ENCODE measurements at regions not wholly inside any gene's neighbourhood (a gene's known extent, or its start where the extent isn't known, plus 50 kb on each side); places are given as distances from the start of the nearest gene placed in this dataset.
"Not testable (repeated sequence)": the region's sequence is repeated elsewhere in the genome, so short reads cannot be mapped to it uniquely, and the experiment has no call there.

DNA sequence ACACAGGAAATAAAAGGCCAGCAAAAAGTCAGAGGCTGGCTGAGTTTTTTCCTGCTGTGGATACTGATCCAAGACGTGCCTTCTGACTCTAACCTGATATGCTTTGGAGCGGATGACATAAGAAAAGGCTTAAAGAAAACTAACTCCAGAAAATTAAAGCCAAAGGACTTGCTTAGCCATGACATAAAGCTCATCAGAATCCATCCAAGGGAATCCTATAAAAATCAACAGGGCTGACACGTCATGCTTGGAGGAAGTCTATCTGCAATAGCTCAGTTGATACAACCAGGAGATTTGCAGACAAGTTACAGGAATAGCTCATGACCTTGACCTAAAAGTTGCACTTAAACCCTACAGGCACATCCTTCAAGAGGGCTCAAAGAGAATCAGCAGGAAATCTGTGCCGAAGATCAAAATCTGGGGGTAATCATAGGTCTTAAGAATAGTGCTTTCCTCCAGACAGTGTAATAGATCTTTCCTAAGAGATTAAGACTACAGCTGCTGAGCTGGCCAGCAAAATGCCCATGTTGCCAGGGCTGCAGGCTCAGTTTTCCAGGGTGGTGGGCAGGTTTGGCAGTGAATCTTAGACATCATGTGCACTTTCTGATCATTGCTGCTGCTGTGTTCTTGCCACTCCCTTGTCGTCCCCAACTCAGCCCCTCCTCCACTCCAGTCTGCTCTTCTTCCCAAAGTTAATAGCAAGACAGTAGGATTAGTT lies 111.5 kb upstream of the SVIL start:
- DNase-seq = no peak

DNA sequence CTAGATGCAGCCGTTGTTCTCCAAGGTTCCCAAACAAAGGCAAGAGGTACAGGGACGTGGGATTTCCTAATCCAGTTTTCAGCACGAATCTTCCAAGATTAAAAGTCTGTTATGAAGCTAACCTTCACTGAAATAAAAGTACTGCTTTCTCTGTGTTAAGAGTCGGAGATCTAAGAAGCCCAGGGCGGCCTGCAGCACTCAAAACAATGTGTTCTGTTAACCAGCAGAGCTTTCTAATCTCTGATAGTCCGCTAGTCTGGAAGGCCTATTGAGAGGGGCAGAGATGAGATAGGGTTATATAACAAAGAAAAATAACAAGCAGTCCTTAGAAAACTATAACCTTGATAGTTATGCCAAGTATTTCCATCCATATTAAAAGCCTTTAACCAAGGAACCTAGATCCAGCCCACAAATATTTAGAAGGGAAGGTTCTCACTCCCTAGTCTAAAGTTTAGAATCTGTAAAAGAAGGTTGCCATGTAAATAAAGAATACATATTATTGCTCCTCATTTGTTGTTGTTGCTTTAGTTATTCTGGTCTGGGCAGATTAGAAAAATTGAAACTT lies 106.3 kb upstream of the SVIL start:
- DNase-seq = no peak

DNA sequence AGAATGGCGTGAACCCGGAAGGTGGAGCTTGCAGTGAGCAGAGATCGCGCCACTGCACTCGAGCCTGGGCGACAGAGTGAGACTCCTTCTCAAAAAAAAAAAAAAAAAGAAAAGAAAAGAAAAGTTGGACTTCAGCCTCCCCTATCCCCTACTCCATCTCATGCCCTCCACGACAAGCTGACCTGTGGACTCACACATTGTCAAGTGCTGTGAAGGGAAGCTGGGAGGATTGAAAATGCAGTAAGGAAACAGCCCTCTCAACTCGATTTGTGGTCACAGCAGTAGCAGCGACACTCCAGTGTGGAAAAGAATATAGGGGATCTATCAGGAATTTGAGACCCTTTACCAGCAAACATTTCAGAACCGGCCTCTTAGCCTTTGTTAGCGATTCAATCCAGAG lies 103.6 kb upstream of the SVIL start:
- no peak for DNase-seq

DNA sequence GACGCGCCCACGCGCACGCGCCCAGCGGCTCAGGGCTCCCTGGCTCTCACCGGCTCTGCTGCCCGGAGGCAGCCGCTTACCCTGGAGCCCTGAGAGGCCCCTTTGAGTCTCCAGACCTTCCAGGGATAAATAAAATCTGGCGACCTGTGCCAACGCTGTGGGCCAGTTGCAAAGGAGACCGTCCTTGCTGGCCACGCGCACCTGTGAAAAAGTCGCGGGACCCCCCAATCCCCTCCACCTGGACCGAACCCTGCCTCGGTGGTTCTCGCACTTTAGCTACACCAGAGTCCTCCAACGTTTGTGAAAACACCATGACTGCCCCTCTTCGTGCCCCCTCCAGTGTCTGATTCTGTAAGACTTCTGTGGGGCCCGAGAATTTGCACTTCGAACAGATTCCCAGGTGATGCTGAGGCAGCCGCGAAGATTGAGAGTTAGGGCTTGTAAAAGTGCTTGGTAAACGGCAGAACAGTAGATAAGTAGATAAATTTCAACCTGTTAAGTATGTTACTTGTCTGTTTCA lies 102.4 kb upstream of the SVIL start:
- DNase-seq = no peak

DNA sequence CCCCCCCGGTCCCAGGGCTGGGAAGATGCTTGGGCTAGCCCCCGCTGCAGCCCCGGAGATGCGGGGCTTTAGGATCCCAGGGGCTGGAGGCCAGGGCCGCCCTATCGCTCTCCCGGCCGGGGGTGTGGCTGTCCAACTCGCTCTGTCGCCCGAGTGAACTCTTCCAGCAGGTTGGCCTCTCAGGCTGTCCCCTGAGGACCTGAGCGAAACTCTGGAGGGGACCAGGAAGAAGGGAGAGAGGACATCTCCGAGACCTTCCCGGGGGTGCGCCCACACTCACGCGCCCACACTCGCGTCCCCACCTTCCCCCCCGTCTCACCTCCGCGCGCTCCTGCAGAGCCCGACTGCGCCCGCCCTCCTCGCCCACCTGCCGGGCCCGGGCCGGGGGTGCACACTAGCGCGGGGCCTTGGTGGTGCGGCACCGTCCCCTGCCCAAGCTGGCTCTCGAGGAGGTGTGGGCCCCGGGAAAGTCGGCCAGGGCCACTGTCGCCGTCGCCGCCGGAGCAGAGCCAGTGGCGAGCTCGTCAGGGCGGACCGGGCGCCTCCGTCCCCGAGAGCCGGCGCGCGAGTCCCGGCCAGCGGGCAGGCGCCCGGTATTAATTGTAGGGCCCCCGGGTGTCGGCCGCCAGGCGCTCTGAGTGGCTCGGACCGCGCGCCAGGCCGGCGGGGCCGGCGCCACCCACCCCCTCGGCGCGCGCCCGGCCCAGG lies 101.7 kb upstream of the SVIL start:
- no peak for DNase-seq

DNA sequence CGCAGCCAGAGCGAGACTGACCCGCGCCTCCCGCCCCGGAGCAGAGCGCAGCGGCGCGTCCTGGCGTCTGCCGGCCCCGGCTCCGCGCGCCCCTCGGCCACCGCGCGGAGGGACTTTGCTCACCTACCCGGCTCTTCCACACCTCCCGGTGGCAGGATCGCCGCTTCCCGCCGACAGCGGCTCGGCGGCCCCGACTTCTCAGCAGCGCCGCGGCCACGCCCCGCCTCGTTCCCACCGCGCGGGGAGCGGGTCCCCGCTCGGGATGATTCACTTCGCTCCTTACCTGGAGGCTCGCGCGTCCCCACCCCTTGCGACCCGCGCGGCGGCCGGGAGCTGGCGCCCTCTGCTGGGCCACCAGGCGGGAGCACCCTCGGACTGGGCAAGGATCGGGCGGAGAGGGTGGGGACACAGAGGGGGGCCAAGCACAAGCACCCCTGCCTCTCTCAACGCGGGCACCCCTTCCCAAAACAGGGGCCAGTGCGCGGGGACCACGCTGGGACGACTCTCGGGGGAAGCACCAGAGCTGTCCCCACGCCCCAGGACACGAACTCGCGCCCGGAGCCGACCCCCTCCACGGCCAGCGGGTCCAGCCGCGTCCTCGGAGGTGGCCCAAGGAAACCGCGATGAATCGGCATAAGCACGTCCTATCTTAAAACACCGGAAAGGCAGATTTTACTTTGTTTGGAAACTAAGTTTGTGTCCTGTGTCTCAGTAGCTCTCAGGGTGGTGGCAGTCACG lies 101.0 kb upstream of the SVIL start:
- no peak for DNase-seq

DNA sequence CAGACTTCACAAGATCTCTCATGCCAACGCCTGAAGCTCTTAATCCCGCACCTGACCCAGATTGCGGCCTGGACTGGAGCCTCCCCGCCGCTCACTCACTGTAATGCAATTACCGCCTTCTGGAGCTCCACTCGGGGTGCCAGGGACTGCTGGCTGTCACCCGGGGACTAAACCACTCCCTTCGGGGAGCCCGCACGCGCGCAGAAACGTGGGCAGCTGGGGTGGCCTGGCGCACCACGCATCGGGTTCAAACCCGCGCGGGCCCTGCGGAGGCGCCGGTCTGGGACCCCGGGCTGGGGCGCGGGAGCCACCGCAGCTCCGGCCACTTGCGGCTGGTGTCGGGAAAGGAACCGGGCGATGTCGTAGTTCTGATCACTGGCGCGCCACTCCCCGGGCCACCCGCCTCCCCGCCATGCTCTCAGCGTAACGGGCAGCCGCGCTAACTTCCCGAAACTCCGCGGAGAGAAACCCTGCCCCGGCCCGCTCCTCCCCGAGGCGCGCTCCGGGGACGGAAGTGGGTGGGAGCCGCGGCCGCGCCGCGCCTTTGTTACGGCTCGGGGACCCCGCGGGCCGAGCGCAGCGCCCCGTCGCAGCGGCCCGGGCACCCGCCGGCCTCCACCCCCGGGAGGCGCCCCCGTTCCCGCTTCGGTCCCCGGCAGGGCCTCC lies 100.3 kb upstream of the SVIL start:
- DNase-seq = no peak

DNA sequence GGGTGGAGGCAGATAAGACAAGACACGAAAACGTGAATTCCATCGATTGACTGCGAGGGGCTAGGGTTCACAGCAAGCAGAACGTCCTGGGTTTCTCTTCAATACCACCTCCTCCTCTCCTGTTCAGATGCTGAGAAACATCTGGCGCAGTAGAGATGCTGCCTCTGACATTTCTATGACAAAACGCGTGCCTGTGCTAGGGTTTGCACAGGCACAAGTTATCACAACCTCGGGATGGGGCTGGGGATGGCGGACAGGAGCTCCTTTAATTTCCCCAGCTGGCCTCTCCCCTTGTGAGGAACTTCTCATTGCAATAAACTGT lies 99.8 kb upstream of the SVIL start:
- DNase-seq = no peak

DNA sequence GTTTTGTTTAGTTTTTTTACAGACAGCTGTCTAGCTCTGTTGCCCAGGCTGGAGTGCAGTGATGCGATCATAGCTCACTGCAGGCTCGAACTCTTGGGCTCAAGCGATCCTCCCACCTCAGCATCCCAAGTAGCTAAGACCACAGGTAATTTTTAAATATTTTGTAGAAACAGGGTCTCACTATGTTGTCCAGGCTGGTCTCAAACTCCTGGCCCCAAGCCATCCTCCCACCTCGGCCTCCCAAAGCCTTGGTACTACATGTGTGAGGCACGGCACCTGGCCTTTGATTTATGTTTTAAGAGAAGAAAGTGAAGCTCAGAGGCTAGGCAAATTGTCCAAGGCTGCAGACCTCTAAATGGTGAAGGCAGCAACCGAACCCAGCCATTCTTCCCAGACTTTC lies 98.6 kb upstream of the SVIL start:
- DNase-seq = no peak

DNA sequence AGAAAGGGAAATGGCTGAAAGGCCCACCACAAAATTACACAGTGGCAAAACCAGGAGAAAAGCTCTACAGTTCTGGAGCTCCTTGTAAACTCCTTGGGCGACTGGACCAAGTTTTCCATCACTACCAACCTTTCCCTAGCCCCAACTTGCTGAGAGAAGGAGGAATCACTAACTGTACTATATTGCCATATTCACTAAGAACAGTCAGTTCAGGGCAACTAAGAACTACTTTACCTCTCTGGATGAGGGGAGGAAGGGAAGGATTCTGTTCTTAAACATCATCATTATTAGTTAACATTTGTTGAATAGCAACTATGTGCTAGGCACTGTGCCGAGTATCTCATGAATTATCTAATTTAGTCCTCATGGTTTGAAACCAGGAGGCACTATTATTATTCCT lies 98.1 kb upstream of the SVIL start:
- DNase-seq = no peak

DNA sequence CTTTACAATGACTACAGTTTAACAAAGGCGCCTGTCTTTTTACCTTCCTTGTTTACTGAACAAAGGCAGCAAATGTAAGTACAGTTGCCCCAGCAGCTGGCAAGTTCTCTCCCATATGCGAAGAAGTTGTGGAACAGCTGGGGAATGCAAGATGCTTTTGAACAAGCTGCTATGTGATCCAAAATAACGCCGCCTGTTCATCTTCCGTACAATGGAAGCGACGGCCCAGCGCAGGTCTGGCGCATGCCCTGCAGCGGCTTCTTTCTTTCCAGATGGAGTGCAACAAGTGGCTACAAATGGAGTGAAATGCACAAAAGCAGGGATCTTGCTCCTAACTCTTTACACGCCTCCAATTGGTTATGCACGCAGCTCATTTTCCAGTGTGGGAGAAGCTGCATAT lies 97.0 kb upstream of the SVIL start:
- no peak for DNase-seq

DNA sequence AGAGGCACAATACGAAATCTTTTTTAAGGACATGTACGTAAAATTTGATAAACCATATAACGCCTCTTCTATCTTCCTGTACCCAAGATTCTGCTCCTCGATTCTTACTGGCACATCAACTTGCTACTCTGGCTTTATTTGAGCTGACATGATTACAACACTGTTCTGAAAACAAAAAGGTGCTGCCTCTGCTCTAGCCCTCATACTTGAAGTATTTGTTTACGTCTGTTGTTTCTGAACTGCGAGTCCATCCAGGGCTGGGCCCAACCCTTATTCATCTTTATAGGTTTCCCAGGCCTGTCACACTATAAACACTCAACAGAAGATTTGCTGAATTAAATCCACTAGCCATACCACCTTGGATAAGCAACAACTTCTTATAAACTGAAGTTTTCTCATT lies 96.2 kb upstream of the SVIL start:
- DNase-seq = no peak

DNA sequence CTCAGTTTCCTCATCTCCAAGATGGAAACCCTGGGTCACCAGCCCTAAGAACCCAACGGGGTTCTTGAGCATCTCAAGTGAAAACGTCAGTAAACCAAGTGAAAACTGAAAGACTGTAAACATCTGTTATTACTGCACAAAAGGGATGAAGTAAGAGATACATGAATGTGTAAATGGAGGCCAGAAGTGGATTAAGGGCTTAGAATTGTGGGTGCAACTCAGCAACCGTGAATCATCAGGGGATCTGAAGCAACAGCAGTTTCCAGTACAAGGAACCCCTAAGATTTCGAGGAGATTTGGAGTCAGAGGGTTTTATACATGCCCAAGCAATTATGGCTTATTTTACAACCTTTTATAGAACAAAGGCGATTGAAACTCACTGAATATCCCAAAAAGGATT lies 95.7 kb upstream of the SVIL start:
- no peak for DNase-seq

DNA sequence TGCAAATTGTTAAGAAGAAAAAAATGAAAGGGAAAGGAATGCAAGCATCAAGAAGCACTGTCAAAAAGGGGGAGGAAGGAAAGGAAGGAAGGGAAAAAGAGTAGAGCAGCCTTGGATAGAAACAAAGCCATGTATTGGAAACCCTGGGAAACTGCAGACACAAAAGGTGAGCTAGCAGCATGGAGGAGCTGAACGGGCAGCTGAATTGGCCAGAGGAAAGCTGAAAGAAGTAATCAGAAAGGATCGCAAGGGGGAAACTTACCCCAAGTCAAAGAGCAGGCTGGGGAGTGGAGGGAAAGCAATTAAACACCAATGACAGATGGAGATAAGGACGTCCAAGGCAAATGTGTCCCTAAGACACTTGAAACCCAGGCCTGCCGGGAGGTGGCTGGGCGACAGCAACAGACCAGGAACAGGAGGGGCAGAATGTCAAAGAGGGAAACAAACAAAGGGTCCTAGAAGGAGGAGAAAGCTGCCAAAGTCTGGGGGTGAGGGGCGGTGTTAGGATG lies 93.8 kb upstream of the SVIL start:
- no peak for DNase-seq

DNA sequence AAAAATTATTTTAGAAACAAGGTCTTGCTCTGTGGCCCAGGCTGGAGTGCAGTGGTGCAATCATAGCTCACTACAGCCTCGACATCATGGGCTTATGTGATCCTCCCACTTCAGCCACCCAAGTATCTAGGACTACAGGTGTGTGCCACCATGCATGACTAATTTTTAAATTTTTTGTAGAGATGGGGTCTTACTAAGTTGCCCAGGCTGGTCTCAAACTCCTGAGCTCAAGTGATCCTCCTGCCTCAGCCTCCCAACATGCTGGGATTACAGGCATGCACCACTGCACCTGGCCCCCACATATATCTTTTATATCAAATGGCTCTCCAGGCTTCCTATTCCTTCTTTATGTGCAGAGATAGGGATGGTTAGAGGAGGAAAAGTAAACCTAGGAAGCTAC lies 91.2 kb upstream of the SVIL start:
- DNase-seq = not testable (repeated sequence)

DNA sequence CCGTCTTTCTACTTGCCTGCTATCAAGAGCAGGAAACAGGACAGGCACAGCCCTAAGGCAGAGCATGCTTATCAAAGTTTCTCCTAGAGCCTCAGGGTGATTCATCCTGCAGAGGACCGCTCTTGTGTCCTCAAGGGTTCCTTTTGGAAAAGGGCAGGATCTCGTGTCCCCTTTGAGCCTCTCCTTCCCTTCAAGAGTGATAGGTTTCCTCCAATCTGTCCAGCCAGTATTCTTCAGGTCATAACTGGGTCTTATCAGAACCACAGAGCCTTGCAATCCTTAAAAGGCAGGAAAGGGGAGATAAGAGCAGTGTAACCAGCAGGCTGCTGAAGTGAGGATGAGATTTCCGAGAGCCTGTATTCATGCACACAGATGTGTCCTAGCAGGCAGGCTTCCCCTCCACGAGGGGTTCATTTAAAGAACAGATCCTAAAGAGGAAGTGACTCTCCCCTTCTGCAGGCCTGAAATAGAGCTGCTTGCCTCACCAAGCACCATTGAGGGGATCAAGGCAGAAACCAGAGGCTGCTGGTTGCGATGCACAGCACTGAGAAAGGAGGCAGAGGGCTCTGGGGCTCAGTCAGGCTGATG lies 90.5 kb upstream of the SVIL start:
- peak; percentile 41 for DNase-seq

DNA sequence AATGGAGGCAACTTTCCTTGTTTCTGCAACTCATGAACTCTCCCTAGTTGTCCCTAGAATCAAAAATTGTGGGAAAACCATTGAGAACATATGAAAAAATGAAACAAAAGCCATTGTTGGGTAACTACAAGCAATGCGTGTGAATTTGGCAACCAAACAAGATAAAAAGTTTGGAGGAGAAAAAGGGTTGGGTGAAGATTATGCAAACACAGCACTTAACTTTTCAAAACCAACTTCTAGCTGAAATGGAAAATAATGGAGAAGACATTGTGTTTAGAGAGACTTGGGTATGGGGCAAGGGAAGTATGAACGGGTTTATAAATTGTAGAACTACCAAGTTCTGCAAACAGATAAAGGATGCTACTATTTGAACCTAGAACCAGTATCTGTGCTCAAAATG lies 89.0 kb upstream of the SVIL start:
- DNase-seq = no peak

DNA sequence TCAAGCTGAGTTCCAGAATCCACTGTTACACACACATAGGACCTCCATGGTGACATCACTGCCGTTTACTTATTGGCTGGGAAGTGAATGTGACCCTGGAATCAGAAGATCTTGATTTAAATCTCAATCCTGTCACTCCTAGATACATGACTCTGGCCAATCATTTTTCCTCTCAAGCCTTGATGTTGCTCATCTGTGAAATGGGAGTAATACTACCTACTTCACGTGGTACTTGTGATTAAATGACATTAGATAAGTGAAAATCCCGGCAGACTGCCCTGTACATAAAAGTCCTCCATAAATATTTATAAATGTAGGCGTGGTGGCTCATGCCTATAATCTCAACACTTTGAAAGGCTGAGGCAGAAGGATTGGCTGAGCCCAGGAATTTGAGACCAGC lies 88.0 kb upstream of the SVIL start:
- no peak for DNase-seq

DNA sequence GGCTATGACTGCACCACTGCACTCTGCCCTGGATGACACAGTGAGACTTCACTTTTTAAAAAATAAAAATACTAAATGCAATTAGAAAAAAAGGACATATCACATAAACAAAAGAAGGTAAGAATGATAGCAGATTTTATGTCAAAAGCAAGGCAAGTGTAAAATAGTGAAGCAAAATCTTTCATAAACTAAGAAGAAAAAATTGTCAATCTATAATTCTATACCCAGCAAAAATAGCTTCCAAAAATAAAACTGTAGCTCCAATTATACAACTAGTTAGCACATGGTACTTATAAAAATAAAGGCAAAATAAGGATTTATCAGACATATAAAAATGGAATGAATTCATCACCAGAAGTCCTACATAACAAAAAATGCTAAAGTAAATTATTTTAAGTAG lies 85.4 kb upstream of the SVIL start:
- DNase-seq = no peak

DNA sequence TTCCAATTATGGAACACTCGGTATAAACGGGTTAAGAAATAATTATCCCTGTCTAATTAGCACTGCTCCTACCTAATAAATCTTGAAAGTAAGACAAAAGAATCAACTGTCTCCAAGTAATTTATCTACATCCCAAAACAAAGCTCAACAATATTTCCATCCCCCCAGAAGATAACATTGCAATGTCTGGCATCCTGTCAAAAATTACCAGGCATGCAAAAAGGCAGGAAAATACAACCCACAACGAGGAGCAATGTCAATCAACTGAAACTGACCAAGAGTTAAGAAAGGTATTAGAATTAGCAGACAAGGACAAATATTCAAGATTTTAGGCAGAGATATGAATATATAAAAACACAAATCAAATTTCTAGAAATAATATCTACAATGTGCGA lies 84.5 kb upstream of the SVIL start:
- DNase-seq = no peak

DNA sequence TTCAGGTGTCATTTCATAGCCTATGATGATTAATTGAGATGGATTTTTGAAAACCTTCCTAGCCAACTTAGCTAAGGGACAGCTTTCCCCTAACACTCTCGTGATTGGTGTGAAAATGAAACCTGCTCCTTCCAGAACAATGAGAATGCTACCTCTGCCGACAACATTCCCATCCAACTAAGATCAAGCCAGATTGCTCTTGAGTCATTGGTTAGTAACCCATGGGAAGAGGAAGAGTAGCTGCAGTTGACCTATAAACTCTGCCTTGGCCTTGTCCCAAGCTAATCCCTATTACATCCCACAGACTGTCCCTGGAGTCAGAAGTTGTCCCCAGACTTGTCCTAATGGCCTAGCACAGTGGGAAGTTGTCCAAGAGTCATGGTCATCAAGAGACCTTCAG lies 80.5 kb upstream of the SVIL start:
- DNase-seq = no peak

DNA sequence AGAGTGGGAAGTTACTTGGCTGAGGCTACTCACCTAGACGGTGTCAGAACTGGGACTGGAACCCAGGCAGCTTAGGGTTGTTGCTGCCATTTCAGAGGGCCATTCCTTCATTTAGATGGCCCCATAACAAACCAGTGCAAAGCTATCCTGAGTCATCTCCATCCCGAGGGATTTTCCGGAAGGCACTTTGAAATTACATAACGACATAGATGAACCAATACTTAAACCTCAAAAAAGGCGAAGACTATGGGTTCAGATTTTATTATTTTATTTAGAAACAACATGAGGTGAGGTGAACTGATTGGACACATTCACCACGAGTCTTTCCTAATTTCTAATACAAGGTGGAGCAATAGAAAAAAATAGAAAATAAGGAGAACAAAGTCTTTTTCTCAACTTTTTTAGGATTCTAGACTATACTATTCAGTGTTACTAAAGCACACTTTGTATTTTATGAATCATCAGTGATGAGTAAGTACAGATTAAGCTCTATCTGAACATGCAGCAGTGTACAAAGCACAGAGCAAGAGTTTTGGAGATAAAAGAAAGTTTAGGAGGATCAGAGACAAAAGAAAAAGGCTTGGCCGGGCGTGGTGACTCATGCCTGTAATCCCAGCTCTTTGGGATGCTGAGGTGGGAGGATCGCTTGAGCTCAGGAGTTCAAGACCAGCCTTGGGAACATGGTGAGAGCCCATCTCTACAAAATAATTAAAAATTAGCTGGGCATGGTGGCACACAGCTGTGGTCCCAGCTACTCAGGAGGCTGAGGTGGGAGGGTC lies 79.5 kb upstream of the SVIL start:
- DNase-seq = no peak
